ENCODE measurements at regions not wholly inside any gene's neighbourhood (a gene's known extent, or its start where the extent isn't known, plus 50 kb on each side); places are given as distances from the start of the nearest gene placed in this dataset.
A peak's percentile ranks its signal among the peaks of the same experiment; 100 is the strongest.

- DNase-seq = no peak
Observed at GRCh38 chr6:87935196-87935595, 112.4 kb upstream of the SPACA1 start.

- no peak for DNase-seq
Observed at GRCh38 chr6:87932361-87932760, 115.3 kb upstream of the SPACA1 start.

GRCh38 chr6:87929843-87930288 is 117.8 kb upstream of the SPACA1 start:
- DNase-seq = peak; percentile 63 to 65

GRCh38 chr6:87926687-87927086 is 121.0 kb upstream of the SPACA1 start:
- no peak for DNase-seq

GRCh38 chr6:87926072-87926471 is 121.6 kb upstream of the SPACA1 start:
- no peak for DNase-seq

- peak; percentile 21 to 50 for DNase-seq
Observed at GRCh38 chr6:87925373-87926060, 122.1 kb upstream of the SPACA1 start.

- no peak for DNase-seq
Observed at GRCh38 chr6:87923389-87924050, 124.1 kb upstream of the SPACA1 start.

- peak in 1 of 2 donors; percentile 46 for DNase-seq
Observed at GRCh38 chr6:87922947-87923330, 124.7 kb upstream of the SPACA1 start.

GRCh38 chr6:87922196-87922946 is 125.3 kb upstream of the SPACA1 start:
- DNase-seq = no peak

GRCh38 chr6:87921034-87921433 is 126.6 kb upstream of the SPACA1 start:
- DNase-seq = no peak

- no peak for DNase-seq
Observed at GRCh38 chr6:87920245-87920644, 127.4 kb upstream of the SPACA1 start.

- DNase-seq = no peak
Observed at GRCh38 chr6:87919416-87919815, 128.2 kb upstream of the SPACA1 start.

- no peak for DNase-seq
Observed at GRCh38 chr6:87919001-87919400, 128.6 kb upstream of the SPACA1 start.

GRCh38 chr6:87918461-87918941 is 129.1 kb upstream of the SPACA1 start:
- no peak for DNase-seq

GRCh38 chr6:87917886-87918285 is 129.8 kb upstream of the SPACA1 start:
- DNase-seq = no peak

- no peak for DNase-seq
Observed at GRCh38 chr6:87916446-87916845, 131.2 kb upstream of the SPACA1 start.

- no peak for DNase-seq
Observed at GRCh38 chr6:87914637-87915395, 132.8 kb upstream of the SPACA1 start.

GRCh38 chr6:87913974-87914373 is 133.7 kb upstream of the SPACA1 start:
- no peak for DNase-seq

GRCh38 chr6:87912102-87912501 is 135.5 kb upstream of the SPACA1 start:
- DNase-seq = no peak

- no peak for DNase-seq
Observed at GRCh38 chr6:87909849-87910248, 137.8 kb upstream of the SPACA1 start.

- DNase-seq = no peak
Observed at GRCh38 chr6:87908978-87909811, 138.4 kb upstream of the SPACA1 start.

GRCh38 chr6:87907521-87907920 is 140.1 kb upstream of the SPACA1 start:
- peak in 1 of 2 donors; percentile 39 for DNase-seq

Measured in CD4-positive, alpha-beta T cell treated with Interferon alpha-2 for 1 hour (primary cell).